ENCODE measurements at regions not wholly inside any gene's neighbourhood (a gene's known extent, or its start where the extent isn't known, plus 50 kb on each side); places are given as distances from the start of the nearest gene placed in this dataset.

- no peak for DNase-seq (ENCODE audit: low read depth, low spot score)
Observed at GRCh38 chr14:95466506-95466905, 49.9 kb downstream of the SYNE3 start.

- no peak for DNase-seq (ENCODE audit: low read depth, low spot score)
Observed at GRCh38 chr14:95465936-95466335, 50.5 kb downstream of the SYNE3 start.

- DNase-seq (ENCODE audit: low read depth, low spot score): no peak
Observed at GRCh38 chr14:95465358-95465757, 51.1 kb downstream of the SYNE3 start.

GRCh38 chr14:95464514-95464913 is 51.9 kb downstream of the SYNE3 start:
- DNase-seq (ENCODE audit: low read depth, low spot score): no peak

GRCh38 chr14:95464103-95464502 is 52.3 kb downstream of the SYNE3 start:
- no peak for DNase-seq (ENCODE audit: low read depth, low spot score)

- no peak for DNase-seq (ENCODE audit: low read depth, low spot score)
Observed at GRCh38 chr14:95463171-95463901, 53.1 kb downstream of the SYNE3 start.

GRCh38 chr14:95462491-95462890 is 54.0 kb downstream of the SYNE3 start:
- no peak for DNase-seq (ENCODE audit: low read depth, low spot score)

GRCh38 chr14:95460647-95461478 is 55.6 kb downstream of the SYNE3 start:
- DNase-seq (ENCODE audit: low read depth, low spot score): no peak

- no peak for DNase-seq (ENCODE audit: low read depth, low spot score)
Observed at GRCh38 chr14:95458906-95459305, 57.5 kb downstream of the SYNE3 start.

- no peak for DNase-seq (ENCODE audit: low read depth, low spot score)
Observed at GRCh38 chr14:95458459-95458858, 58.0 kb downstream of the SYNE3 start.

GRCh38 chr14:95456281-95456680 is 60.2 kb downstream of the SYNE3 start:
- DNase-seq (ENCODE audit: low read depth, low spot score): no peak

- DNase-seq (ENCODE audit: low read depth, low spot score): no peak
Observed at GRCh38 chr14:95455246-95455645, 61.2 kb downstream of the SYNE3 start.

GRCh38 chr14:95453713-95453980 is 62.8 kb downstream of the SYNE3 start:
- no peak for DNase-seq (ENCODE audit: low read depth, low spot score)

GRCh38 chr14:95452893-95453712 is 63.3 kb downstream of the SYNE3 start:
- DNase-seq (ENCODE audit: low read depth, low spot score): no peak

GRCh38 chr14:95452176-95452892 is 64.1 kb downstream of the SYNE3 start:
- no peak for DNase-seq (ENCODE audit: low read depth, low spot score)

- no peak for DNase-seq (ENCODE audit: low read depth, low spot score)
Observed at GRCh38 chr14:95449131-95449530, 67.3 kb downstream of the SYNE3 start.

GRCh38 chr14:95446470-95446869 is 70.0 kb downstream of the SYNE3 start:
- DNase-seq (ENCODE audit: low read depth, low spot score): no peak

GRCh38 chr14:95445676-95446075 is 70.8 kb downstream of the SYNE3 start:
- DNase-seq (ENCODE audit: low read depth, low spot score): no peak

GRCh38 chr14:95445161-95445560 is 71.3 kb downstream of the SYNE3 start:
- DNase-seq (ENCODE audit: low read depth, low spot score): no peak

- DNase-seq (ENCODE audit: low read depth, low spot score): no peak
Observed at GRCh38 chr14:95444132-95445129, 72.0 kb downstream of the SYNE3 start.

GRCh38 chr14:95442633-95443021 is 73.8 kb downstream of the SYNE3 start:
- DNase-seq (ENCODE audit: low read depth, low spot score): peak; percentile 65
